ENCODE measurements at regions not wholly inside any gene's neighbourhood (a gene's known extent, or its start where the extent isn't known, plus 50 kb on each side); places are given as distances from the start of the nearest gene placed in this dataset.
A peak's percentile ranks its signal among the peaks of the same experiment; 100 is the strongest.
"Not testable (repeated sequence)": the region's sequence is repeated elsewhere in the genome, so short reads cannot be mapped to it uniquely, and the experiment has no call there.

DNA sequence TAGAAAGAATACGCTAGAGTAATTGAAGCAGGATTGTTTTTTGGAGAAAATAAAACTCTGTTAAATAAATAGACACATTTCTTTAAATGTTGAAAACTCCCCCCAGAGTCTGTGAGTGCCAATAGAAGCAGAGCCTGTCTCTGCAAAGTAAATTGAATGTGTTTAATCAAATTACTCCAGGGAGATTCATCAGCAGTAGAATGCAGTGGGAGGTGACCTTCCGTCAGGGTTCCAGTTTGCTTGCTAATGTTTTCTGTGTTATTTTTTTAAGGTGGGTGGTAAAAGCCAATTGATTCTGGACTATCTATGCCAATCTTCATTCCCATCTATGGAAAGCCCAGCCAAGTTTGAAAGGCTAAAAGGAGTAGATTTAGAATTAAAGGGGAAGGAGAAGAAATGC lies 612.4 kb upstream of the GRM7 start:
- no peak for DNase-seq

DNA sequence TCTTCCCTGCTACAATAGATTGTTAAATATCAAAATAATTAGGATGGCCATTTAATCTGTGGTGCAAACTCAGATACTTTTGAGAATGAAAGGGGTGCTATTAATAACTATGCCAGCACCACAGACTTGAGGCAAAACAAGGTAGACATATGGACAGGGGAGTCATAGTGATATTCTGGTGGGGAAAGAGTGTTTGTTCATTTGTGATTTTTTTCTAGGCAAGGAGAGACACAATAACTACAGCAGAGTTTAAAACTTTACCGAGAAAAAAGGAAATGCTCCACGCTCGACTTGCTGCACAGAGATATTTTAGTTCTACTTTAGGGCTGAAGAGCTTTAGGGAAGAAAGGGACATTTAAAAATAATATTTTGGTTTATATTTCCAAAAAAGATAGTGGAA lies 611.2 kb upstream of the GRM7 start:
- no peak for DNase-seq

DNA sequence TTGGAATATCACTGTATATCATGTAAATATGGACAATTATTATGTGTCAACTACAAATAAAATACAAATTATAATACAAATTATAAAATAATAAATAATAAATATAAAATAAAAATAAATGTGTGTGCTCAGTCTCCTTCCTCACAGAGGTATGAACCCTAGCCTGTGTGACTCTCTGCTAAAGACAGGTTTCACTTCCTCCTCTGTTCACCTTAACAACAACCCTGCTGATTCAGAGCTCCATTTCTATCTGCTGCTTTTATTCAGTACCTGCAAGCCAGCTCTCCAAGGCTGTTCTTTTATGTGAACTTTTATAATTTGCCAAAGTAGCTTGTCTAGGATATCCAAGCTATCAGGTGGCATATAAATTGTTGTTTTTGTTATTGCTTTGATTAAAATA lies 610.7 kb upstream of the GRM7 start:
- DNase-seq: no peak

DNA sequence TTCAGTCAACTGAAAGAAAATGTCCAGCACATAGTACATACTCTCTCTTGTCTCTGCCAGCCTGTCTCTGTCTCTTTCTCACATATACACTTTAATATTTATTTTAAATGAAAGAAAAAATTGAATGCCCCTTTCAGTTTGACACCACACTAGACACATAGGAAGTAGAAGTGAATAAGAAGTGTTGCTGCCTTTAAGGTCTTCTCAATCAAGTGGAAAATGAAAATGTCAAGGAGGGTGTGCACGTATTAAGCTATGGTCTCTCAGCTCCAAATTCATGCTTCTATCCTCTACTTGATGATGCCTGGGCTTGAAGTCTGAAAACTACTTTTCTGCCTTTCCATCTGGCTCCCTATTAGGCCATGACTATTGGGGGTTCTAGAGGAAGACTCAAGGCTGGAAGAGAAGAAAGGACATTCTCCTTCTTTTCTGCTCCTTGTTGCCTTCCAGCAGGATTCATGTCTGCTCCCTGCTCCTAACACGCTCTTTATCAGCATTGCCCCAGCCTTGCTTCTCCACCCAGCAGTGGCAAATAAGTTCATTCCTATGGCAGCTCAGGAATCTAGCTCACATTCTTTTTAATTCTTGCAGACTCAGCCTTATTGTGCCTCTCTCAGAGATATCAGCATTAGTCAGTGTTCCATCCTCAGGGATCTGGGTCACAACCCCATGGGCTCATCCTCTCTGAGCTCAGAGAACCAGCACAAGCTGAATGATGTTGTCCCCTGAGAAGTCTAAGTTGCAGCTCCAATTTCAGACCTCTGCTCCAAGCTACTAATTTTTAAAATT lies 609.1 kb upstream of the GRM7 start:
- DNase-seq: no peak

DNA sequence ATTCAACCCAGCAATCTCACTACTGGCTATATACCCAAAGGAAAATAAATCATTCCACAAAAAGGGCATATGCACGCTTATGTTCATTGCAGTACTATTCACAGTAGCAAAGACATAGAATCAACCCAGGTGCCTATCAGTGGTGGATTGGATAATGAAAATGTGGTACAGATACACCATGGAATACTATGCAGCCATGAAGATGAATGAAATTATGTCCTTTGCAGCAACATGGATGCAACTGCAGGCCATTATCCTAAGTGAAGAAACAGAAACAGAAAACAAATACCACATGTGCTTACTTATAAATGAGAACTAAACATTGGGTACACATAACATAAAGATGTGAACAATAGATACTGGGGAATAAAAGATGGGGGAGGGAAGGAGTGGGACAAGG lies 606.4 kb upstream of the GRM7 start:
- no peak for DNase-seq

DNA sequence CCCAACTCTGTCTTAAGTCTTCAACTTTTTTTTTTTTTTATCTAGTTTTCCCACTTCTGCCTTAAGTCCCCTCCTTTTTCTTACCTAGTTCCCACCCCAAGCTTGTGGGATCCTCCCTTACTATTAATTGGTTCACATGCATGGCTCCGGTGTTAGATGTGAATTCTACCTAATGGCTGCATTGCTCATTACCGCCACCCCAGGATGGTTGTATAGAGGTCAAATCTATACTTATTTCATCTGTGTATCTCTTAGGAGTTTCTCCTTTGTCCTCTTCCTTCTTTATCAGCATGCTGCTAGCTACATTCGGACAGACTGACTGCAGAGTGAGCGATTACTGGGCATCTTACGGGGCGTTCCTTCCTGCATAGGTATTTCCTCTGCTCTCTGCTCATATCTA lies 605.7 kb upstream of the GRM7 start:
- DNase-seq: no peak

DNA sequence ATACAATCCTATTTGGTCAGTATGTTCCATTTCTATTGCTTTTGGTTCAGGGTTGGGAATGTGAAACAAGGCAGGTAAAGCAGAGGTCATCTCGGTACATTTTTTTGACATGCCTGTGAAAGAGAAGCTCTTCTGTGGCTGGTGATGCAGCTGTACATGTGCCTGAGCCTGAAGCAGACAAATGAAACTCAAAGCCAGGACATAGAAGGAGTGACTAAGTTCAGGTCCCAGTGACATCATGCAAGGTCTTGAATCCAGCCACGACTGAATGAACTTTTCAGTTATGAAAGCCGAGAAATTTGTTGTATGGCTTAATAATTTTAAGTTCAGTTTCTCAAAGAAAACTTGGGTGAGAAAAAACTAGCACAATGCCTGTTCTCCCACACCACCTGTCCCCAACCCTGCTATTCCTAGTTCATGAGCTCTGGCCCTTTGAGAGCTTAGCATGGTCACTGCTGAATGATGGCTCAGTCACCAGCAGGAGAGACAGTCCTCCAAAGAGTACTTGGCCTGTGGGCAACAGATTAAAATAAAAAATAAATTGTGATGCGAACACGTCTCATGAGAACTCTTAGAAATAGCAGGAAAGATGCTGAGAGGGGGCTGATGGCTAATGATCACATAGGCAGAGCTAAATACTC lies 600.2 kb upstream of the GRM7 start:
- DNase-seq: no peak

DNA sequence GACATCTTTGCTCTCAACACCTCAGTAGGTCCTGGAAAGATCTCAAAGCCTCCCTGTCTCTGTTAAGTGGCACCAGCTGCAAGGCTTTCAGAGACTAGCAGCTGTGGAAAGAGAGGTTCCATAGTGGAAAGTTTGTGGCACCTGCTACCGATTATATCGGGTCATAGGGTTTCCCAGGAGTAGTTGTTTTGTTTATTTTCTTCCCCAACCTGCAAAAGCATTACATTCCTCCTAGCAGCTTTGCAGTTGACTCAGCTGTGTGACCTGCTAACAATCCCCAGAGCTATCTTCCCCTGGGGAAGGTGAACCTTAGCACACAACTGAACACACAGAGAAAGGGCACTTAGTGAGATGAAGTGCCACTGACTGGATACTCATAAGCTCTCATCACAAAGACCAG lies 598.9 kb upstream of the GRM7 start:
- peak; percentile 22 to 68 for DNase-seq

DNA sequence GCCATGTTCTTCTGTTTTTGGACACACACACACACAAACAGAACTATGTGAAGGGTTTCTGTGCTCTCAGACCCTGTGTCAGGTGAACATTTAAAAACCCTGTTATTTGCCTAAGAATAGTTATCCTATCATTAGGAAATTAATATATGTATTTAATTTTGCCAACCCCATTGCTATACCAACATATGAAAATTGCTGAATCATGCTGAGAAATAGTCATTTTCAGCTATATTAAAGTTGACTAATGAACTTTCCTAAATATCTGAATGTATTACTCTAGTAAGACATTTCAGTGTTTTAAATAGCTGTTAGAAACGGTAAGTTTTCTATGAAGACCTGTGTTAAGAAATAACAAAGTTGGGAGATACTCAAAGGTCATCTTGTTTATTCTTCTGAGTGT lies 596.9 kb upstream of the GRM7 start:
- DNase-seq: no peak

DNA sequence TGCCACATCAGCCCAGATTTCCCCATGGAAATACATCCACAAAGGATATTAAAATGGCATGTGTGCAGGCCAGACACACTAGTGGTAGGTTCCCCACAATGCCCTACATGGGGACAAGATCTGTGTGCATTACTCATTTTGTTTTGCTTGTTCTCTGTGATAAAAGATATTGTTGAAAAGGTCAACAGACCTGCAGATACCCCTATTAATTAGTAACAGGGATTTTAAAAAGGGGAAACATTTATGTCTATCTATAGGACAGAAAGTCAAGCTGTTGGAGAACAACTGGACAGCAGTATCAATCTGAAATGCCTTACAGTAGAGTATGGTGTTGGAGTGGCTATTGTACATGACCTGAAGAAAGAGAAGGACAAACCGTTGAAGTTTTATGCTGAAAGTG lies 596.0 kb upstream of the GRM7 start:
- no peak for DNase-seq

DNA sequence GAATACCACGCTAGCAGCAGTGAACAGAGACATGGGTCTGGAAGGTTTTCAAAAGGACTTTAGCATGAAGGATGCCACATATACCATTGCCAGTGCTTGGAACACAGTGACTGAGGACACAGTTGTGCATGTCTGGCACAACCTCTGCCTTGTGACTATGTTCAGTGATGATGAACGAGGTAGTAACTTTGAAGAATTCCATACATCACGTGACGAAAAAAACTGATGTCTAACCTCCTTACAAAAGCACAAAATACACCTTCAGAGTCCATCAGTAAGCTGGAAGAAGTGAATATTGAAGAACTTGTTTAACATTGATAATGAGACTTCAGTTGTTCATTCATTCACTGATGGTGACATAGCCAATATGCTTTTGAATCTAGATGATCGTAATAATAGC lies 594.8 kb upstream of the GRM7 start:
- no peak for DNase-seq

DNA sequence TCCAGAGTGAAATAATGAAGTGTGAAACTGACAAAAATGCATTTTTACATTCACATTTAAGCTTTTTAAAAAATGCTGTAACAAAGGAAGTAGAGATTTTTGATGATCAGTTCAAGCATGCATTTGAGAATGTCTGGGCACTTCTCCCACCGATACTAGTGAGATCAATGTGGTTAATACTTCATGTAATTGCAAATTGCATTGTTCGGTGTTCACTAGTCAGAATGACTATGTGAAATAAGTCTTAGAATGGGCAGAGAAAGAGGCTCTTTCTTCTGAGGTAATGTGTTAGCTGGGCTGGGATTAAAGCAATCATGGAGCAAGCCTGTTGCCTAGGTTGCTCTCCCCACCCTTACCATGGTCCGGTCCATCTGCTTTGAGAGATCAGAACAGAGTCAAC lies 587.0 kb upstream of the GRM7 start:
- DNase-seq: no peak

DNA sequence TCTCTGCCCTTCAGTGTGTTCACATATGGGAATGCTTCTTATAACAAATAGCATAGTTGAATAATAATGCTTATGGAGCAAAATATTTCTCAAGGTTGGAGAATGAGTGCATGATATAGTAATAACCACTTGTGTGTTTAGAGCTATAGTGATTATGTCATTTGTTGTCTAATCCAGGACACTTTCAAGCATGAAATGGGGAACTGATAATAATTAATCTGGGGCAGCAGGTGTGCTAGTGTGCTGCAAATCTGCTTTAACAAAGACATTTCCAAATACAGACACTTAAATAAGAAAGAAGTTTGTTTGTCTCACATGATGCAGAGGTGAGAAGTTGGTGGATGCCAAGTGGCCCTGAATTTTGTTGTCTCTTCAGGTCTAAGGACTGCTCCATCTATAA lies 579.3 kb upstream of the GRM7 start:
- no peak for DNase-seq

DNA sequence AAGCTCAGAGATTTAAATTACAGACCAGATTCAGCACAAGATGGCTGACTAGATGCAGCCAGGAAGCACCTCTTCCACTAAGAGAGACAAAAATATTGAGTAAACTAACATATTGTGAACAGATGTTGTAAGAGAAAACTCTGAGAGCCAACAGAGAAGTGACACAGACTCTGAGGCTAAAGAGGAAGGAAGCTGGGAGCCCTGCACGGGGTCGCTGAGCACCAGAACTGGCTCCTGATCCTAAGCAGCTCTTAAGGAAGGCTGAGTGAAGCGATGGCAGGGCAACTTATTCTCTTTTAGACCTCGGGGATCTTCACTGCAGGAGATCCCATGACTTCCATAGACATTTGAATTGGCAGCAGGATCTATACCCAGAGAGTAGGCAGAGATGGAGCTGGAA lies 578.0 kb upstream of the GRM7 start:
- DNase-seq: no peak

DNA sequence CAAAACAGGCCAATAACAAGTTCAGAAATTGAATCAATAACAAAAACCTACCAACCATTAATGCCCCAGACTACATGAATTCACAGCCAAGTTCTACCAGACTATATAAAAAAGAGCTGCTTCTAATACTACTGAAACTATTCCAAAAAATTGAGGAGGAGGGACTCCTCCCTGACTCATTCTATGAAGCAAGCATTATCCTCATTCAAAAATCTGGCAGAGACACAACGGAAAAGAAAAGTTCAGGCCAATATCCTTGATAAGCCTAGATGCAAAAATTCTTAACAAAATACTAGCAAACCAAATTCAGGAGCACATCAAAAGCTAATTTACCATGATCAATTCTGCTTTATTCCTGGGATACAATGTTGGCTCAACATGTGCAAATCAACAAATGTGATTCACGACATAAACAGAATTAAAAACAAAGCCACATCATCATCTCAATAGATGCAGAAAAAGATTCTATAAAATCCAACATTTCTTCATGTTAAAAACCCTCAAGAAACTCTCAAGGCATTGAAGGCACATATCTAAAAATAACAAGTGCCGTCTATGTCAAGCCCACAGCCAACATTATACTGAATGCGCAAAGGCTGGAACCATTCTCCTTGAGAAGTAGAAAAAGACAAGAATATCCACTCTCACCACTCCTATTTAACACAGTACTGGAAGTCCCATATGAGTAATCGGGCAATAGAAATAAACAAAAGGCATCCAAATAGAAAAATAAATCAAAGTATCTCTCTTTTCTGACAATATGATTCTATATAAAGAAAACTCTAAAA lies 573.6 kb upstream of the GRM7 start:
- DNase-seq: no peak

DNA sequence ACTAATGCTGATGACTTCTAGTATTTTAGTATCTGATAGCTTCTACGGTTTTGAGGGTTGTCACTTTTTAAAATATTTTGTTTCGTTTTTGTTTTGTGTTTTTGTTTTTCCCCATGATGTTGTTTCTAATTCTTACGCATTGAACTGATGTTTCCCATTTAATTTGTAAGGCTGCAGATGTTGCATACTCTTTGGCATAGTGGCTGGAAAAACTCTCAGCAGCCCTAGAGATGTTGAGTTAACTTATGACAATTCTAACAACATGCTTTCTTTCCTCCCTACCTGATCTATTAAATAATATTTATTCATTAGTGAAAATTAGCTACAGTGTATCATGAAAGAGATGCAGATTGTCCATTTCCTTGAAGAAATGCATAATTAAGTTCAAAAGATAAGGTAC lies 559.3 kb upstream of the GRM7 start:
- no peak for DNase-seq

DNA sequence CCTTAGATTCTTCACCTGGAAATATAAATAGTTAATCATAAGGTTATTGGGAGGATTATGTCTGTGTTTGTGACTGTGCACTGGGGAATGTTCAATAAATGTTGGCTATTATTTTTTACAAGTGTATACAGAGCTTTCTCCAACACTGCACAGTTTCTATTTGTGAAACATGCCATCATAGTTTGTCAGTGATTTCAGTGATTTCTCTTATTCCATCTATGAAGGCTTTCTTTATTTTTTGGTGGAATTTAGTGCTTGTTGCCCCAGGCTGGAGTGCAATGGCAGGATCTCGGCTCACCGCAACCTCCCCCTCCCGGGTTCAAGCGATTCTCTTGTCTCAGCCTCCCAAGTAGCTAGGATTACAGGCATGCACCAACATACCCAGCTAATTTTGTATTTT lies 545.0 kb upstream of the GRM7 start:
- DNase-seq: no peak

DNA sequence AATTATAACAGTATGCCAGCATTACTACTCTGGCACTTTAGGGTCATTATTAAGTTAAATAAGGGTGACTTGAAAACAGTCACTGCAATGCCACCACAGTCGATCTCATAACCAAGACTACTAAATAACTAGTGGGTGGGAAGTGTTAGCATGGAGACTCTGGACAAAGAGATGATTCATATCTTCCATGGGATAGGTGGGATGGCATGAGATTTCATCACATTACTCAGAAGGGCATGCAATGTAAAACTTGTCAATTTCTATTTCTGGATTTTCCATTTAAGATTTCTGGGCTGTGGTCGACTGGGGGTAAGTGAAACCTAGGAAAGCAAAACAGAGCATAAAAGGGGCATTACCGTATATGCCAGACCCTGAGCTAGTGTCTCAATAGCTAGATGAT lies 538.9 kb upstream of the GRM7 start:
- no peak for DNase-seq

DNA sequence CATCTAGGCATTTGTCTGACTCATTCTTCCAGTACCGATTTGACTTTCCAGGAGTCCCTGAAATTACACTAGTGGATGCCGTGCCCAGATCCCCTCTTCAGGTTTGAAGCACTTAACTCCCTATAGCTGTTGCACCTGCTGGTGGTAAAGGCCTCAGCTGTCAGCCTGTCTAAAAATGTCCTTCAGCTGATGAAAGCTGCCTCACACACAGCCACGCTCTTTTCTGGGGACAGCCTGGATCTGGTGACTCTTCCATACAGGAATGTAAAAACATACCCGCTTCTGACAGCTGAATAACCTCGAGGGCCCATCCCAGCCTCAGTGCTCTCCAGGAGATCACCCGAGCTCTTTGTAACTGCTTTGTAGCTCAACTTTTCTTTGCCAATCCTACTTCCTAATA lies 534.1 kb upstream of the GRM7 start:
- peak in 1 of 2 experiments; percentile 10 for DNase-seq

DNA sequence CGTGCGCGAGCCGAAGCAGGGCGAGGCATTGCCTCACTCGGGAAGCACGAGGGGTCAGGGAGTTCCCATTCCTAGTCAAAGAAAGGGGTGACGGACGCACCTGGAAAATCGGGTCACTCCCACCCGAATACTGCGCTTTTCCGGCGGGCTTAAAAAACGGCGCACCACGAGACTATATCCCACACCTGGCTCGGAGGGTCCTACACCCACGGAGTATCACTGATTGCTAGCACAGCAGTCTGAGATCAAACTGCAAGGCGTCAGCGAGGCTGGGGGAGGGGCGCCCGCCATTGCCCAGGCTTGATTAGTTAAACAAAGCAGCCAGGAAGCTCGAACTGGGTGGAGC lies 520.0 kb upstream of the GRM7 start:
- not testable (repeated sequence) for DNase-seq

DNA sequence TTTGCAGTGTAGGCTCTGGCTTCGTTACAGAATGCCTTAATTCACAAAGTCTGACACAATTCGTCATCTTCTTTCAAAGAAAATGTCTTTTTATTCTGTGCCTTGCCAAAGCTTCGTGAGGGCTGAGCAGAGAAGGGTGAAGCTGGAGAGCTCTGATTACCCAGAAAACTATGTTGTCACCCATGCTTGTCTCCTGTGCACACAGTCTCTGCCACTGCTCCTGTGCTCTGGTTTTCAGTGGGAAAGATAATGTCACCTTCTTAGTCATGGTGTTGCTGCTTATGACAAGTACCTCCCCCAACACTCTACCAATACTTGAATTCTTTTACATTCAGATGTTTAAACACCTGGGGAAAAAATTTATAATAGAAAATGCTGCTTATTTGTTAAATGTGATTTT lies 509.2 kb upstream of the GRM7 start:
- no peak for DNase-seq

DNA sequence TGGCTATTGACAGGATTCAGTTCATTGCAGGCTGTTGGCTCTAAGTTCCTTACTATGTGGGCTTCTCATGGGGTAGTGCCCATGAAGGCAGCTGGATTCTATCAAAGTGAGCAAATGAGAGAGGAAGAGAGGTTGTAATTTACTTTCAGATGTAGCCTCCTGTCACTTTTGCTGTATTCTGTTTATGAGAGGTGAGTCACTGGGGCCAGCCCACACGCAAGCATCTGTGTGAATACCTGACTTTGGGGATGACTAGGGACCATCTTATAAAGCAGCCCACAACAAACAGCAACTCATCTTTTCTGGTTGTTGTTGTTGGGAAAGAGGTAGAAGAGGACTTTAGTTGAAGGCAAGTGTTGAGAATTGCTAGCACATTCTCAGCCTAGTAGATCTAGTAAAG lies 506.3 kb upstream of the GRM7 start:
- DNase-seq: no peak

DNA sequence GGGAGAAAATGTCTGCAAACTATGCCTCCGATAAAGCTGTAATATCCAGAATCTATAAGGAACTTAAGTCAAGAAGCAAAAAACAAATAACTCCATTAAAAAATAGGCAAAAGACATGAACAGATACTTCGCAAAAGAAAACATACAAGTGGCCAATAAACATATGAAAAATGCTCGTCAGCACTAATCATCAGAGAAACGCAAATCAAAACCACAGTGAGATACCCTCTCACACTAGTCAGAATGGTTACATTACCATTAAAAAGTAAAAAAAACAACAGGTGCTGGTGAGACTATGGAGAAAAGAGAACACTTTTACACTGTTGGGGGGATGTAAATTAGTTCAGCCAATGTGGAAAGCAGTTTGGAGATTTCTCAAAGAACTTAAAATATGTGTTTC lies 498.5 kb upstream of the GRM7 start:
- no peak for DNase-seq

DNA sequence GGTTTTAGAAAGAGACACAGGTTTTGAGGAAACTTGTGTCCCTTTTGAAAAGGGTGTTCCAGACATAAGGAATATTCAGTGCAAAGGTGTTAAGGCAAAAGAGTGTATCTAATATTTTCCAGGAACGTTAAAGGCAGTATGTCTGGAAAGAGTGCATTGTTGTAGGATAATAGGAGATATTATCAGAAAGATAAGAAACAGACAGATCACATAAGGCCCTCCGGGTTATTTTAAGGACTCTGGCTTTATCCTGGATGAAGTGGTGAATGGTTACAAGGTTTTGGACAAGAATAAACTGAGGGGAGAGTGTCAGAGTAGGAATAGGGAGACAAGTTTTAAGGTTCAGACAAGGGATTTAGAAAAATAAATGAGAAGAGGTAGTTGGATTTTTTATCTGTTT lies 493.7 kb upstream of the GRM7 start:
- DNase-seq: no peak
